COLO668 (cell line): ENCODE measurements at regions not wholly inside any gene's neighbourhood (a gene's known extent, or its start where the extent isn't known, plus 50 kb on each side); places are given as distances from the start of the nearest gene placed in this dataset.

Experiments
- DNase-seq: peaks from one replicate; lab custom pipeline; 2025; ENCODE audit not compliant: unreplicated experiment; lab: John Stamatoyannopoulos, UW

- DNase-seq, result no peak
Observed at GRCh38 chr7:88700725-88701124, 58.8 kb upstream of the ZNF804B start.

- DNase-seq, result no peak
Observed at GRCh38 chr7:88694207-88694606, 65.3 kb upstream of the ZNF804B start.

GRCh38 chr7:88693131-88693530, 66.4 kb upstream of the ZNF804B start:
- DNase-seq, result no peak

GRCh38 chr7:88692493-88692892, 67.0 kb upstream of the ZNF804B start:
- DNase-seq, result no peak

GRCh38 chr7:88689821-88690220, 69.7 kb upstream of the ZNF804B start:
- no peak for DNase-seq

- no peak for DNase-seq
Observed at GRCh38 chr7:88688222-88688621, 71.3 kb upstream of the ZNF804B start.

GRCh38 chr7:88686468-88687229, 72.9 kb upstream of the ZNF804B start:
- no peak for DNase-seq

GRCh38 chr7:88681682-88682081, 77.8 kb upstream of the ZNF804B start:
- no peak for DNase-seq

- DNase-seq, result no peak
Observed at GRCh38 chr7:88670536-88670935, 89.0 kb upstream of the ZNF804B start.

- no peak for DNase-seq
Observed at GRCh38 chr7:88669913-88670312, 89.6 kb upstream of the ZNF804B start.

GRCh38 chr7:88668591-88668990, 90.9 kb upstream of the ZNF804B start:
- no peak for DNase-seq

GRCh38 chr7:88666626-88667025, 92.9 kb upstream of the ZNF804B start:
- DNase-seq, result no peak

GRCh38 chr7:88665892-88666514, 93.5 kb upstream of the ZNF804B start:
- DNase-seq, result no peak

- no peak for DNase-seq
Observed at GRCh38 chr7:88664630-88665233, 94.8 kb upstream of the ZNF804B start.

- DNase-seq, result no peak
Observed at GRCh38 chr7:88661921-88662320, 97.6 kb upstream of the ZNF804B start.

GRCh38 chr7:88647825-88648224, 111.7 kb upstream of the ZNF804B start:
- no peak for DNase-seq

- DNase-seq, result no peak
Observed at GRCh38 chr7:88638583-88638982, 120.9 kb upstream of the ZNF804B start.

GRCh38 chr7:88637795-88638194, 121.7 kb upstream of the ZNF804B start:
- no peak for DNase-seq

- DNase-seq, result no peak
Observed at GRCh38 chr7:88635149-88635548, 124.4 kb upstream of the ZNF804B start.

- no peak for DNase-seq
Observed at GRCh38 chr7:88629559-88629958, 129.9 kb upstream of the ZNF804B start.

GRCh38 chr7:88628363-88629085, 131.0 kb upstream of the ZNF804B start:
- no peak for DNase-seq

- DNase-seq, result no peak
Observed at GRCh38 chr7:88617185-88617584, 142.3 kb upstream of the ZNF804B start.
